ENCODE measurements at regions not wholly inside any gene's neighbourhood (a gene's known extent, or its start where the extent isn't known, plus 50 kb on each side); places are given as distances from the start of the nearest gene placed in this dataset.

DNA sequence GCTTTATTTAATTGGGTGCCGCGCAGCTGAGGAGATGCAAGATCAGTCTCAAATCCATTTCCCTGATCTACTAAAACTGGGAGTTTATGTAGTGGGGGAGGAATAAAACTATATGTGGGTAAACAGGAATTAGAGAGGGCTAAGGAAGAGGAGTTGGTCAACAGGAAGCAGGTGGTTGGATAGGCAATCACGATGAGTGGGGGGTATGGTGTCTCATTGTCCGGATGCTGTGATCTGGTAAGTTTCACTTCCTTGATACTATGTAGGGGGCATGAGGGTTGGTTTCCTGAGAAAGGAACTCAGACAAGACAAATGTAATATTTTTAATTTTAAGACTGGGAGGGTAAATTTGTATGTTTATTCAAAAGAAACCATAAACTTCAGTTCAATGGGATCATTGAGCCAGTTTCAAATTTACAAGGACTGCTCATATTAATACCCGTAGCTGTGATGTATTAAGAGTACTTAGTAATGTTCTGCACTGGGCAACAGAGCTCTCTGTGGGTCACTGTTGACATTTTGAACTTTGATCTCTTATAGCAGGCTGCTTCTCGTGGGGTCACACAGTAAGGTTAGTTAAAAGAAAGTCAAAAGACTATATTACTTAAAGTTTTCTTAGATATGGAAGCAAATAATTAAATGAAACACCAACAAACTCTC, 786.2 kb upstream of the FBXO33 start:
- TF ChIP-seq ZNF274 (IDR thresholded peaks at IDR 0.05; ENCODE audit: low read depth, low read length): no peak
- no peak for TF ChIP-seq YY1 (IDR thresholded peaks at IDR 0.05; ENCODE audit: insufficient read depth, insufficient read length)
- no peak for TF ChIP-seq SUZ12 (IDR thresholded peaks at IDR 0.05; ENCODE audit: extremely low read depth, insufficient read depth, insufficient read length)
